Lower leg skin (tissue), 4 donors: ENCODE measurements at regions not wholly inside any gene's neighbourhood (a gene's known extent, or its start where the extent isn't known, plus 50 kb on each side); places are given as distances from the start of the nearest gene placed in this dataset.

Experiments
- DNase-seq, 2 donors: peaks; one replicate each; pipeline ENCODE4 v3.0.0-alpha.2; 2019; ENCODE audit warnings: low spot score in 2 of 2
- H3K4me3 ChIP-seq: fragments of 200-600 bp; sonication (generic); 2 replicates; pipeline ENCODE4 v1.5.1; 2017; ENCODE audit warnings: mild to moderate bottlenecking, low read depth; ENCODE audit not compliant: poor library complexity, severe bottlenecking
- CTCF ChIP-seq, 3 donors: fragments of 450-650 bp; IDR thresholded peaks; one replicate each; pipeline ENCODE4 v1.5.1; 2016; ENCODE audit warnings: antibody characterized with exemption in 3 of 3, mild to moderate bottlenecking in 3 of 3, moderate library complexity in 2 of 3
- POLR2A ChIP-seq, 2 donors: fragments of 450-650 bp; IDR thresholded peaks; one replicate each; pipeline ENCODE4 v1.6.1; 2016 to 2017; ENCODE audit warnings: antibody characterized with exemption in 2 of 2, mild to moderate bottlenecking in 1 of 2, moderate library complexity in 1 of 2
- WGBS, 2 donors: methylation state at CpG; one replicate each; pipeline ENCODE4 v1.1.5; 2018; 5-methylcytosine and 5-hydroxymethylcytosine counted together
- intact Hi-C: fragments of 100-400 bp; cut with DNase I; formaldehyde crosslinking; loops from one replicate; pipeline ENCODE4 v1.15.0; 2023; ENCODE audit warnings: low total_unique reads

- H3K4me3 ChIP-seq, result no peak overlapping the region
- DNase-seq, result no peak
- intact Hi-C loops, result no loop called here
- TF ChIP-seq CTCF (IDR thresholded peaks at IDR 0.05), result no peak
- no peak for TF ChIP-seq POLR2A (IDR thresholded peaks at IDR 0.05)
- WGBS, 2 donors, result 83 to 89% methylated on average over 4 of the region's 4 CpGs
These were observed 181.3 kb upstream of the LINC00305 start for GRCh38 chr18:64330161-64330560.

GRCh38 chr18:64322189-64322588 is 173.3 kb upstream of the LINC00305 start:
- TF ChIP-seq POLR2A (IDR thresholded peaks at IDR 0.05), result no peak
- no peak for TF ChIP-seq CTCF (IDR thresholded peaks at IDR 0.05)
- WGBS, 2 donors, result 72 to 96% methylated on average over 1 of the region's 1 CpG
- H3K4me3 ChIP-seq, result no peak overlapping the region
- intact Hi-C loops, result no loop called here
- DNase-seq, result no peak

- intact Hi-C loops, result no loop called here
- H3K4me3 ChIP-seq, result no peak overlapping the region
- 89 to 91% methylated on average over 1 of the region's 1 CpG for WGBS, 2 donors
- DNase-seq, result no peak
- TF ChIP-seq CTCF (IDR thresholded peaks at IDR 0.05) (no peak), POLR2A (IDR thresholded peaks at IDR 0.05) (no peak)
These were observed 169.7 kb upstream of the LINC00305 start for GRCh38 chr18:64318547-64318946.

- H3K4me3 ChIP-seq, result no peak overlapping the region
- TF ChIP-seq POLR2A (IDR thresholded peaks at IDR 0.05), result no peak
- TF ChIP-seq CTCF (IDR thresholded peaks at IDR 0.05), result no peak
- 76 to 82% methylated on average over 4 of the region's 4 CpGs for WGBS, 2 donors
- intact Hi-C loops, result no loop called here
- DNase-seq, result no peak
These were observed 163.0 kb upstream of the LINC00305 start for GRCh38 chr18:64311859-64312258.

GRCh38 chr18:64295839-64296238 is 147.0 kb upstream of the LINC00305 start:
- DNase-seq, result no peak
- H3K4me3 ChIP-seq, result no peak overlapping the region
- WGBS, 2 donors, result 91 to 95% methylated on average over 6 of the region's 6 CpGs
- TF ChIP-seq POLR2A (IDR thresholded peaks at IDR 0.05), result no peak
- no peak for TF ChIP-seq CTCF (IDR thresholded peaks at IDR 0.05)
- intact Hi-C loops, result no loop called here

GRCh38 chr18:64294967-64295366 is 146.1 kb upstream of the LINC00305 start:
- 55 to 63% methylated on average over 4 of the region's 4 CpGs for WGBS, 2 donors
- intact Hi-C loops, result no loop called here
- TF ChIP-seq CTCF (IDR thresholded peaks at IDR 0.05) (no peak), POLR2A (IDR thresholded peaks at IDR 0.05) (no peak)

More at GRCh38 chr18:64294967-64295366, 146.1 kb upstream of the LINC00305 start:
- no peak overlapping the region for H3K4me3 ChIP-seq
- no peak for DNase-seq
